ENCODE measurements at regions not wholly inside any gene's neighbourhood (a gene's known extent, or its start where the extent isn't known, plus 50 kb on each side); places are given as distances from the start of the nearest gene placed in this dataset.

DNA sequence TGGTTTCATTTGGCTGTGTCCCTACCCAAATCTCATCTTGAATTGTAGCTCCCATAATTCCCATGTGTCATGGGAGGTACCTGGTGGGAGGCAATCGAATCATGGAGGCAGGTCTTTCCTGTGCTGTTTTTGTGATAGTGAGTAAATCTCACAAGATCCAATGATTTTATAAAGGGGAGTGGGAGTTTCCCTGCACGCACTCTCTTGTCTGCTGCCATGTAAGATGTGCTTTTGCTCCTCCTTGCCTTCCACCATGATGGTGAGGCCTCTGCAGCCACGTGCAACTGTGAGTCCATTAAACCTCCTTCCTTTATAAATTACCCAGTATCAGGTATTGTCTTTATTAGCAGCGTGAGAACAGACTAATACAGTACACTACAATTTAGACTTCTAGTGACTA, 67.5 kb upstream of the LINC01488 start:
- DNase-seq (ENCODE audit: low read depth), result no peak

DNA sequence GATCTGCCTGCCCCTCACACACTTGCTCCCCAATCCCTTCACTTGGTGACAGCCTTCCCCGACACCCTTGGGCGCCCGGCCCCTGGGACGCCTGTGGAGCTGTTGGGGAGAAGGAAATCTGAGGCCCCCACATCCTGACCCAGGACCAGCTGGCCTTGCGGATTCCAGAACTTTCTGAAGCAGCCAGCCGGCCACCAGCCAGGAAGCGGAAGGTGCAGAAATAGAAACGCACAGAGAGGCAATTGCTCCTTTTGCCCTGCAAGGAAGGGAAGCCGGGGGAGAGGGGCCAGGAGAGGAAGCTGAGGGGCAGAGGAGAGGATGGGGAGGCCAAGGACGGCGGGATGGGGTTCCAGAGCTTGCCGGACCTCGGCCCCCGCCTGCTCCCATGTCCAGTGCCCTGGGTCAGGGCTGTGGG, 66.7 kb upstream of the LINC01488 start:
- no peak for DNase-seq (ENCODE audit: low read depth)

DNA sequence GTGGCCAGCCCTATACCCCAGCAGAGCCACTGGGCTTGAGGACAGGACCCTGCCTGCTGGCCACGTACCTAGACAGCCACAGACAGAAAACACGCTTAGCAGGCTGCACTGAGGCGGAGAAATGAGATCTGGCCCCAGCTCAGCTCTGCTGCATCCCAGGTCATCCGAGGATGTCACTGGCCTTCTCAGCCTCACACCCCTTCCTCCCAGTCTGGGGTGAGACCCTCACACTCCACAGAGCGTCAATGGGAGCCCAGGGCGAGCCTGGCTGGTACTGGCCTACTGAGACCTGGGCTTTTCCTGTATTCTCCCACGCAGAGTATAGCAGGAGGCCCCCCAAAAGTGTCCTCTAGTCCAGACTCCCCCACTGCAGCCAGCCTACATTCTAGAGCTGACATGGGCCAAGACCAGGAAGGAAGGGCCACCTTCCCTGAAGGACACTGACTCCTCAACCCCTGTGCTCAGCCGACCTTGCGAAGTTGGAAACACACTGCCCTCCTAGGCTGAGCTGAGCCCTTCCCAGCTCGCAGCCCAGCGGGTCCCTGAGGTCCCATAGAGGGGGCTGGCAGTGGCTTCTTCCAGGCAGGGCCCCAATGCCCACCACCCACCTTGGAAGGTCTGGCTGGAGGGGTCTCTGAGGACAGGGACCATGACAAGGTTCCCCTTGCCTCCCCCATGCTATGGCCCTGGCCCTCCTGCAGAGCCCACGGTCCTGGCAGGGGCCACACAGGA, 65.9 kb upstream of the LINC01488 start:
- DNase-seq (ENCODE audit: low read depth), result no peak

DNA sequence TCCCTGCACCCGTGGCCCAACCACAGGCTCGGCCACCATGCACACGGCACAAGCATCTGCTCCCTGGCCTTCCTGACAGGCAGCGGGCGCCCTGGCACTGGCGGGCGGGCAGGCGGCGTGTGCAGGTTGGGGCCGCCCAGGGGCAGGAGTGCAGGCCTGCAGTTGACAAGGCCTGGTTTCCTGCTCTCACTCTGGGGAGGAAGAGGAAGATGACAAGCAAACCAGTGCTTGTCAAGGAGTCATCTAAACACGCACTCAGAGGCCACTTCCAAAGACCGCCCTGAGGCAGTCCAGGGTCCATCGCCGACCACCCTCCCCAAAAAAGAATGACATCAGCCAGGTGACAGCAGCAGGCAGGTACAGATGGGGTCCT, 65.3 kb upstream of the LINC01488 start:
- no peak for DNase-seq (ENCODE audit: low read depth)

DNA sequence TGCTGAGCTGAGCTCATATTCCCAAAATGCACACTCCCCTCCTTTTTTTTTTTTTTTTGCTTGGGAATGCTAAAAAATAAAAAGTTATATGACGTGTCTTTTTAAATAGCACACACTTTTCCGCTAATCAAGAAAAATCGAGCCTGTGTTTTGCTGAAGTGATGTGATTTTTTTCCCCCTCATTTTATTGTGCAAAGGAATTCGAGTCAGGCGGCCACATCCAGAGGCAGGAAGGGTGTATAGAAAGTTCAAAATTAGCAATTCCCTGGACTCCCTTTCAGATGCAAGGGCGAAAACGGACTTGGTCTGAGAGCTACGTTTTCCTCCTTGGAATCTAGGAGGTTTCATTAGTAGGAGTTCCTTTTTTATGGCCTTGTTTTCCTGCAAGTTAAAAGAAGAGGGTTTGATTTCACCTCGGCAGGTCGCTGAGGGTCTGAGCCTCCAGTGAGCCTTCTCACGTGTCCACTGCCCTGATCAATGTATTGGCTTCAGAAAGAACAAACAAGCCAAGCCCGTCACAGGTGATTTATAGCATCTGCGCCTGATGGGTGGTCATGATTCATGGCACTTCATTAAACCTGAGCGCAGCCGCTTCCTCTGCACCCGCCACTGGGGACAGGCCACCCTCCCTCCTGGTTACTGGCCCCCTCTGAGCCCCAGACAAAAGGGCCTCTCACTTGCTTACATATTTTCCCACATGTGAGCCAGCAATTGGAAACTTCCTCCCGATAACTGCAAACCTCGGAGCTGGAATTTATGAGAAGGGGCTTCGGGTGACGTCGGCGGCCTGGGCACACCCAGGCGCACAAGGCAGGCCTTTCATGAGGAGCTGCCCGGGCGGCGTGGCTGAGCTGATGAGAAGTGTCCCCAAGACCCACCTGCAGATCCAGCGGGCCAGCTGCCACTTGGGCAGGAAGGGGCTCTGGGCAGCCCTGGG, 64.4 kb upstream of the LINC01488 start:
- DNase-seq (ENCODE audit: low read depth), result no peak

DNA sequence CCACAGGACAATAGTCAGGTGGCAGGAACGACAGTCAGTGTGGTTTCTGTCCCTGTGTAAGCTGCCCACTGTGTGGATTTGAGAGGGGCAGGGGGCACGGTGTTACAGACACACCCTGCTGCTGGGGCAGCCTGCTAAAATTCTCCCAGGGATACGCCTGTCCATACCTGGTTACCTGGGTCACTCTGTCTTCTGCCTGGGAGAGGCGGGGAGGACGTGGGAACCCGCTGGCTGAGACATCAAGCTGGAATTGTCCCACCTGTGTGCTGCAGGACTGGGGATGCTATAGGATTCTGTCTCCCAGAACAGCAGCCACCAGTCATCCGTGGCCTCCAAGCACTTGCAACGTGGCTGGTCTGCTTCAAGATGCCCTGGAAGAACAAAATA, 63.8 kb upstream of the LINC01488 start:
- DNase-seq (ENCODE audit: low read depth), result no peak

DNA sequence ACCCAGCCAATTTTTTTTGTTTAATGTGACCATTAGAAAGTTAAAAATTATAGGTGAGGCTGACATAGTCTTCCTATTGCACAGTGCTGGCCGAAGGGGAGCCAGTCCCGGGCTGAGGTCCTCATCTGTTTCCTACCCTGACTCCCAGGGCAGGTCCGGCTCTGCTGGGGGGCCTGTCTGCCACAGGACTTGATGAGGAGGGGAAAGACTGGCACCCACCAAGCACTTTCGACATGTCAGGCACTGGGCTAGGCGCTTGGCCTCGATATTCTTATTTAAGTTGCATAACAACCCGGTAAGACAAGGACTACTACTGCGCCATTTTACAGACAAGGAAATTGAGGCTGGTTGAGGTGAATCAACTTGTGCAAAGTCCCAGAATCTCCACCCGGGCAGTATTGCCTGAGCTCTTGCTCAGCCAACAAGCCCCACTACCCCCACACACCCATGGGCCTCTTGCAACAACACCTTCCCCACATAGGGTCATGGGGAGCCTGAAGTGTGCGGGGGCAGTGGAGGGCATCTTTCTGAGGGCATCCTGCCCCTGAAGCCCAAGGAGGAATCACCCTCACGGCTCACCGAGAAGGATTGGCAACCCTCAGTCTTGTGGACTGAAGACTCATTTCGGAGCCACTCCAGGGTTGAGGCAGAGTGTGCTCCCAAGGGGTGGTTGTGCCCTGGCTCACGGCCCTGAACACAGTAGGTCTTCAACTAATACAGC, 62.7 kb upstream of the LINC01488 start:
- DNase-seq (ENCODE audit: low read depth), result no peak

DNA sequence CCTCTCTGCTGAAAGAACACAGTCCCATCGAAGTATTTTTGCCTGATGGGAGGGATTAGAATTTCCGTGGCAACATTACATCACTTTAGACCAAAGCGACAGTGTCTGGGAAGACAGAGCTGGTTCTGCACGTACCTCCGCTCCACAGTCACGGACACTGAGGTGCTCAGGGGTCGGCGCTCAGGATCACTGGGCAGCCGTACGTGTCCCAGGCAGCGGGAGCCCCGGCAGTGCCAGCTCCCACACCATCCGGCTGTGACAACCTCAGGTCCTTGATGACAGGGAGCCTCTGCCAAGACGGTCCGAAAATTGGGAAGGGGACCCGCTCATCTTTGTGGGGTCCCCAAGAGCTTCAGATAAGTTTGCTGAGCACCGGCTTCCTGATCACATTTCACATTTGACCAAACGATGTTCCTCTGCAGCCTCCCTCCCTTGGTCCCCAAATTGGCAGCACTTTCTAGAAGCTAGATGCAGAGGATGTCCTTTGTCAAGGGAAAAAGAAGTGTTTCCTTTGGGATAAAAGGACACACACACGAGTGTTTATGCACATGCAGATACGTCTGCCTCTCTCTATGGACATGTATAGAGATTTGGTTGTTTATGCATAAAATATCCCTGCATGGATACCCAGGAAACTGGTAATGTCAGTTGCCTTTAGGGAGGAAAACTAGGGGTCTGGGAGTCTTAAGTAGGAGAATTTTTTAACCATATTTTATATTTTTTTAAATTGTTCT, 61.6 kb upstream of the LINC01488 start:
- DNase-seq (ENCODE audit: low read depth), result no peak

DNA sequence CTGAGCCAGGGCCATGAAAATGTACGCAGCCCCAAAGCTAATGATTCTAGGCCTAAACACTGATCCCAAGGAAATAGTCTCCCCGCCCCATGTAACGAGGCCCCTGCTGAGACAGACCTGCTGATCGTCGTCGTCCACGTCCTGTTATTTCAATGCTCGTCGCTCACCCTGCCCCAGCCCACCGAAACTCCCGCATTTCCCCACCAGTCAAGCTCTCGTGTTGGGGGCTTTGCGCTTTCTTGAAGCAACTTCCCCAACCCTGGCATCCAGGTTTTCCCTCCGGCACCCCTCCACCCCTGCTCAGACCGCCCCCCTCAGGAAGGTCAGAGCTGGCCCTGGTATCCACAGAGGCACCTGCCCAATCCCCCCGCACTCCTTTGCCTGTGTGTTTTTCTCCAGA, 58.8 kb upstream of the LINC01488 start:
- DNase-seq (ENCODE audit: low read depth), result no peak

DNA sequence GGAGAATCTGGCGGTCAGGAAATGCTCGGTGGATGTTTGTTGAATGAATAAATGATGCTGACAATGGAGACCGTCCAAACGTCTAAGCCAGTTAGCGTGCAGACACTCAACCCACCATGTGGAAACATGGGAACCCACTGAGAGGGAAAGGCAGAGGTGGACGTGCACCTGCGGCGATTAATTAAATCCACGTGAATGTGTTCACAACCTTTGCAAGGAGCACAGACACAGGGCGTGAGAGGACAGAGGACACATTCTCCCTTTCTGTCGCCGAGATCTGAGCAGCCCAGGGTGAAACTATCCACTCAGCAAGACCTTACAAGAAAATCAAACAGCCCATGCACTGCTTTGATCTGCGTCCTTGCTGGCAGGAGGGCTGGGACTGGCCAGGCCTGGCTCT, 58.3 kb upstream of the LINC01488 start:
- DNase-seq (ENCODE audit: low read depth), result no peak

DNA sequence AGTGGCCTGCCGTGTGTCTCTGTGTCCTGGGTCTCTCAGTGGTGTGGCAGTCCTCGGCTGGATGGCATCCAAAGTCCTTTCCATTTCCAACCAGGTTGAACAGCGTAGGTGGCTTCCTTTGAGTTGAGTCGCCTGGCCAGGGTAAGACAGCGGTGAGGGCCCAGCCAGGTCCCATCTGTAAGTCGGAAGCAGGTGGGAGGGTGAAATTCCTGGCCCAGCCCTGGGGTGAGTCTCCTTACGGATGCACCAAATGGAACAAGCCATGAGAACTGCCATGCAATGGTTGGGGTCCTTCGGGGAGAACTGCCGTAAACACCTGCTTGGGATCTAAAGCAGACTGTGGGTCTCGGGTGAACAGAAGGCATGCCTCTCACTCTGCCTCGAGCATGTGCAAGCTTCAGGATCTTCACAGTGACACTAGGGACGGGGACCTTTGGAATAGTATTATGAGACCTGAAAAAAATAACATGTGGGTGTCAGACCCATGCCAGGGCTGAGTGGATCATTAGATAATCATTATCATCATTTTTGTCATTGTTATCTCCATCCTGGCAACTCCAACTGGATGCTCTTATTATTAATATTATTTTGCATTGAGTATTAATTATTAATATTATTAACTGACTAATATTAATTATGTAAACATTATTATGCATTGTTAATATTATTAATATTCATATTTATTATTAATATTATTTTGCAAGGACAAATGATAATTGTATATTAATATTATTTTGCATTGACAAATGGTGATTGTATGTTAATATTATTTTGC, 57.7 kb upstream of the LINC01488 start:
- no peak for DNase-seq (ENCODE audit: low read depth)

DNA sequence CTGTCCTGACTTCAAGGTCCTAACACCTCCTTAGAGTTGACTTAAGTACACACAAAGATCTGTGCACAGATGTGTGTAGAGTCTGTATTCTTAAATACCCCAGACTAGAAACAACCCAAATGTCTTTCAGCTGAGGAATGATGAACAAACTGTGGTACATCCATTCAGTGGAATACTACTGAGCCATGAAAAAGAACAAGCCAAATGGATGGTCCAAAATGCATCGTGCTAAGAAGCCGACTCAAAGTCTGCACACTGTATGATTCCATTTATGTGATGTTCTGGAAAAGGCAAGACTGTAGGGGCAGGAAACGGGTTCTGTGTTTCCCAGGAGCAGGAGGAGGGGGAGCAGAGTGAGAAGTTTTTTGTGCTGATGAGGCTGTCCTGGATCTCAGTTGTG, 56.7 kb upstream of the LINC01488 start:
- no peak for DNase-seq (ENCODE audit: low read depth)

DNA sequence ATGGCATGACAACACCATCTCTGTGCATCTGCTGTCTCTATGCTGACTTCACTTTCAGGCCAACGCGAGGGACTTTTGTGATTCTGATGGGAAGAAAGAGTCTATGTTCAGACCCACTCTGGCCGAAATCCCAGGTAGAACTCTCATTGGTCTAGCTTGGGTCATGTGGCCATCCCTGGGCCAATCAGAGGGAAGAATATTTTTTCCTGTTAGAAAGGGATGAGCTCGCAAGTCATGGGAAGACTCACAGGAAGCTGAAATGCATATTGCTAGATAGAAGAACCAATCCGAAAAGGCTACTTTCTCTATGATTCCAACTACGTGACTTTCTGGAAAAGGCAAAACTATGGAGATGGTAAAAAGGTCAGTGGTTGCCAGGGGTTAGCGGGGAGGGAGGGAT, 56.0 kb upstream of the LINC01488 start:
- DNase-seq (ENCODE audit: low read depth), result no peak

DNA sequence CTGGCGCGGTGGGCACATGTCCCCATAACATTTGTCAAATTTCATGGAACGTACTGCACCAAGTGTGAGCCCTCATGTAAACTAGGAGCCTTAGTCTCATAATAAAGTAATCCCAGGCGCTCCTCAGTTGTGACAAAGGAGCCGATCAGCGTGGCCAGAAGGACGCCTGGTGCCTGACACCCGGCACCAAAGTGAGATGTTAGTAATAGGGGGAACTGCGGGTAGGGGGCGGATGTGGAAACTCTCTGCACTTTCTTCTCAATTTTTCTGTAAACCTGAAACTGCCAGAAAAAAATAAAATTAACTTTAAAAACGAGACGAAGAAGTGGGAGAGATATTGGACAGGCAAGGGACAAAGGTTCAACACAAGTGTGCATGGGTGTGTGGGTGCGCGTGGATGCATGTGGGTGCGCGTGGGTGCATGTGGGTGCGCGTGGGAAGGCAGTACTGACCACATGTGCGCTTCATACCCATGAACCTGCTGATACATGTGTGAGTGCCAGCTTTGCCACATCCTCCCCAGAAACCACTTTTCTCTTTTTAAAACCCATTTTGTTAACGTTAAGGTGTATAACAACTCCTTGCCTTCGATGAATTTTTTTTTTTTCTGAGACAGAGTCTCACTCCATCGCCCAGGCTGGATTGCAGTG, 55.4 kb upstream of the LINC01488 start:
- no peak for DNase-seq (ENCODE audit: low read depth)

DNA sequence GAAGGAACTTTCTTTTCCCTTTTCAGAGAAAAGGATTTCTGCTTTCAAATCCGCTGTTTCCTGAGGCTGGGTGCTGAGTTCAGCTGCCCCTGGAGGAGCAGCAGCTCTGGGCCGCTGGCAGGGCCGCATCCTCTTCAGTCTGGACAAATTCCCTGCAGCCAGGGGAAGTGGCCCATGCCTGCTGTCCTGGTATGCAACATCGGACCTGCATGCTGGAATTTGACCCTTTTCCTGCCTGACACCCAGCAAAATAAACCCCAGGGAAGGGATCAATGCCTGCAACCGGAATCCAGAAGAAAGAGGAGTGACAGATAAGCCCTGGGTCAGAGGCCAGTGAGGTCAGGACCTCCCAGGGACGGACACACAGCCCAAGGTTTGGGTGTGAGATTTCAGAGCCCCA, 54.1 kb upstream of the LINC01488 start:
- no peak for DNase-seq (ENCODE audit: low read depth)

DNA sequence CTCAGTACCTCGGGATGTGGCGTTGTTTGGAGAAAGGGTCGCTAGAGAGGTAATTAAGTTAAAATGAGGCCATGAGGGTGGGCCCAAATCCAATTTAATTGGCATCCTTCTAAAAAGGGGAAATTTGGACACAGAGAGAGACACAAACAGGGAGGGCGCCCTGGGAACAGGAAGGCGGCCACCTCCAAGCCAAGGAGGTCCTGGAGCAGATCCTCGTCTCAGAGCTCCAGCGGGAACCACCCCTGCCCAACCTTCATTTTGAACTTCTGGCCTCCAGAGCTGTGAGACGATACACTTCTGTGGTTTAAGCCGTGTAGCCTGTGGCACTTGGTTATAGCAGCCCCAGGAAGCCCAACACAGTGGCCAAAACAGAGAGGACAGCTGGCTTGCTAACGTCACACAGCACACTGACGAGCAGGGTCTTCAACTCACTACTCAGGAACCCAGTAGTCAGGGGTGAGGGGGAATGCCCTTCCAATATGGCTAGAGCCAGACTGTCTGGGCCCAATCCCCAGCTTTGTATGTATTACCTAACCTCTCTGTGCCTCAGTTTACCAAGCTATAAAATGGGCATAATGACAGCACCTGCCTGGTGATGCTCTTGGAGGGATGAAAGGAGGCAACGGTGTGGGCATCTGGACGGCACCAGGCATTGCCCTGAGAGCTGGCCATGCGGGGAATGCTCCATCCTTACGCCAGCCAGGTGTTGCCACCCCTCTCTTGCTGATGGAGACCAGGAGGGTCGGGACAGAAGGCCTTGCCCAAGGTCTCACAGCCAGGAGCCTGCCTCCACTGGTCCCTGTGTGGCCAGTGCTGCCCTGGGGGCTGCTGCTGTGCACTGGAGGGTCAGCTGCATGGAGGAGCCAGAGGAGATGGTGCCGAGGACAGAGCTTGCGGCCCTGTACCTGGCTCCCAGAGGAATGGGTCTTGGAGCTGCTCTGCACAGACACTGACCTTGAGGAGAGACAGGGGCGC, 53.3 kb upstream of the LINC01488 start:
- DNase-seq (ENCODE audit: low read depth), result no peak

DNA sequence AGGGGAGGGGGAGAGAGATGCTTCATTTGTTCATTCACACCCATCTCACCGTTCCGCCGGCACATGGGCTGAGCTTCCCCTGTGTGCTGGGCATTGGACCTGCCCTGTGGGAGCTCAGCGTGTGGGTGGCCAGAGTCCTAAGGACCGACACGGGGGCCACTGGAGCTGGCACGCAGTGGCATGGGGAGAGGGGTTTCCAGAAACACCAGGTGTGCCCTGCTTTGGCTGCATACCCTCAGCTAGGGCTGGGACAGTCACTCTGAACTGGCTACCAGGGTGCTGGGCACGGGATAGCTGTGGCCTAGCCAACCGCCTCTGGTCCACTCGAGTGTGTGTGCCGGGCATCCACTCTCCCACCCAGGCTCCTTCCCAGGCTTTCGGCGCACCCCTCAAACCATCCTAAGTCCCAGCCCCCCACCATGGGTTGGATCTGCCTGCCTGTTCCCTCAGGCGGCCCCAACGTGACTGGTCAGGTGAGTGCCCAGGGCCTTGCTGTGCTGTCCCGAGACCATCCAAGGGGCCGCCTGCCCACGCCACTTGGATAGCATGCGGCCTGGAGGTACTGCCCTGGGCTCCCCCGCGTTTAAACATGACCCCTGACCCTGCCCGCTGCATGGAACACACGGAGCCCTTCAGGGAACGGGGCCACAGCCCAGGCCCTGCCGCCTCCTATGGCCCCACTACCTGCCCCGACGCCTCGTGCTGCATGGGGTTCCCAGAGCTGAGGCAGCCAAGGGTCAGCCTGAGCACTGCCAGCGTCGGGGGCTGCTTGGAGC, 51.6 kb upstream of the LINC01488 start:
- no peak for DNase-seq (ENCODE audit: low read depth)

DNA sequence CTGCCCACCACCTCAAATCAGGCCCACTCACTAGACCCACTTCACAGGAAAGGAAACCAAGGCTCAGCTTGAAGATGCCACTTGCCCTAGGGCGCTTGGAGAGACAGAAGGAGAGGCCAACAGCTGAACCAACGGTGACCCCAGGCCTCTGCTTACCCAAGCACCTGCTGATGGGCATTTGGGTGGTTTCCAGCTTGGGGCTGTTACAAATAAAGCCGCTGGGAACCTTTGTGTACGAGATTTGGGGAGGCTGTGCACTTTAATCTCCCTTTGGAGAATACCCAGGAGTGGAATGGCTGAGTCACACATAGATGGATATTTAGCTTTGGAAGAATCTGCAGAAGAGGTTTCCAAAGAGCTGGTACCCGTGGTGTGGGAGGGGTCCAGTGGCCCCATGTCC, 50.9 kb upstream of the LINC01488 start:
- no peak for DNase-seq (ENCODE audit: low read depth)

DNA sequence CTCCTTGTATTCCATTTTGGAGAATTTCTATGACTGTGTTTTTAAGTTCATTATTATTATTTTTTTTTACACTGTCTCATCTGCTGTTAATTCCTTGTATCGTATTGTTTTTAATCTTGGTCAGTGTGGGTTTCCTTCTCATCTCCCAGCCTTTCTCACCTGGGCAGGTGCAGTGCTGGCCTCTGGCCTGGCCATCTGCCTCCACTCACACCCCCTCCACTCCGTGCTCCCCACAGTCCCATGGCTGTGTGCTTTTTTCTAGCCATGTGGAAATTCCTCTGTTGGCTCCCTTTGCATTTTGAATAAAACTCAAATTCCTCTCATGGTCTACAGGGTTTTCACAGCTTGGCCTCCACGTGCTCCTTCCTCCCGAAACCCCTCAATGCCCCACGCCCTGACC, 50.3 kb upstream of the LINC01488 start:
- DNase-seq (ENCODE audit: low read depth), result no peak

Measured in GM04503 (cell line).